IPS DF 19.7 (cell line): ENCODE measurements at regions not wholly inside any gene's neighbourhood (a gene's known extent, or its start where the extent isn't known, plus 50 kb on each side); places are given as distances from the start of the nearest gene placed in this dataset.
"Not testable (repeated sequence)": the region's sequence is repeated elsewhere in the genome, so short reads cannot be mapped to it uniquely, and the experiment has no call there.

ENCODE experiments used
- DNase-seq: peaks from one replicate; pipeline ENCODE4 v3.0.0-alpha.2; 2013; ENCODE audit warnings: low read depth, low spot score

DNA sequence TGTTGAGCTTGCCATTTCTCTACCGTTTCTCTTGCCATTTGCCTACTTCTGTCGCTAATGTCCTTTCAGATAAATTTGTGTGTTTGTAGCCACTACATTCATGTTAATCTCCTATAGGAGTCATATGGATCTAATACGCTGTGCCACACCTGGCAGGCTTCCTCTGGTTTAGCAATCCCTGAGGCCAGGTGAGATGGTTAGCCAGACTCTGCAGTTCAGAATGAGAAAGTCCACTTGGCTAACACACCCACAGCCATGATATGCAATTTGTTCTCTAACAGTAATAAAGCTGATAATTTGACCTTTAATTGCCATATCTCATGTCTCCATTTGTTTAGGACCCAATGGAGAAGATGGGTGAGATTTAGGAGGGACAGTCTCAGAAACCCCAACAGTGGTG is 1261.6 kb upstream of the TMEM132C start:
- DNase-seq: no peak

DNA sequence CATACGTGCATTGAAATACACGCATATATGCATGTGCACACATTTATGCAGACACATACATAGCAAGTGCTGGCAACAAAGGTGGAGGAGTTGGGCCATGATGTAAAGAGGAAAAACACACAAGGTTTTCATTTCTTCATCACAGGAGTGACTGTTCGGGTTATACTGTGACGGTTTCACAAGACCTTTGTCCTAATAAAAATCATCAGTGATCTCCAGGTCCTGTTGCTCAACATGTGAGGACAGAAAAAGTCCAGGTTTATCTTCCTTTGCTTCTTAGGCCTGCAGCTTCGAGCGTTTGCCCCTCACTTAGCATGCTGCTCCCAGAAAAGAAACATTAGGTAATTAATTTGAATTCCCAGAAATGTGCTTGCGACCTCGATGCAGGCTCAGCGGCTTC is 1260.0 kb upstream of the TMEM132C start:
- DNase-seq: no peak

DNA sequence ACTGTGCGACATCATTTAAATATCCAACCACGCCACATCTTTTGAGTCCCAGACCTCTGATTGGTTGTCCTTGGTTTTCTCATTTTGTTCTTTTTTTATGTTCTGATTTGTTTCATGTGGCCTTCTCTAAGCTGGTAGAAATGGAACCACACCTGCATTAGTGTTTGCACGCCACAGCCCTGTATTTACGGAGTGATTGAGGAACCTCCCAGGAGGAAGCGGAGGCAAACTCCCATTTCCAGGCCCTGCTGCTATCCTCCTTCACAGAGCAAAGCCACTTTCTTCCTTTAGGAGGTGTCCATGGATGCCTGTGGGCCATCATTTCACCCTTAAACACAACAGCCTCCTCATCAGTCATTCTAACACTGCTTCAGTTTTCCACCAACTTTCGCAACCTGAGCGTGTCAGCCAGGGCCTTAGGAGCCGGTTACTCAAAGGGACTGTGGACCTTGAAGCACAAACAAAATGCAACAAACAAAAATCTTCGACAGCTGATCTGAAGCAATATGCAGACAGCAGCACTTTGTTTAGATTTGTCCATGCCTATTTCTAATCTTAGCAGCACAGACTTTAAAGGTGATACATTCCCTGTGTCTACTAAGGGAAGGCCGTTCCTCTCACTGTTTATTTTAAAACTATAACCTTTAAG is 1258.1 kb upstream of the TMEM132C start:
- no peak for DNase-seq

DNA sequence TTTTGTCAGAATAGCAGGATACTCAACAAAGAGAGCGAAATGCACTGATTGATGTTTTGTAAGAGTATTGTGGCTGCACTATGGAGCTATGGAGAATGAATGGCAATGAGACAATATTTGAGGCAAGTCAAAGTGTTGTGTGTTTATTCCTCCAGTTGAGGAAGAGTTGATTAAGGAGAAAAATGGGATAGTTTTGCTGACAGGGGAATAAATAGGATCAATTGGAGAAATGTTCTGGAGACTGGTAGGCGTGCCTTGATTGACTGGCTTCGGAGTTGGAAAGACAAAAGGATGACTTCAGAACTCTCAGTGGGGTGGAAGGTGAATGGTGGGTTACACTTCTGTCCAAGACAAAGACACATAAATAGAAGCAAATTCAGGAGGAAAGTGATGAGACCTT is 1254.9 kb upstream of the TMEM132C start:
- DNase-seq: no peak

DNA sequence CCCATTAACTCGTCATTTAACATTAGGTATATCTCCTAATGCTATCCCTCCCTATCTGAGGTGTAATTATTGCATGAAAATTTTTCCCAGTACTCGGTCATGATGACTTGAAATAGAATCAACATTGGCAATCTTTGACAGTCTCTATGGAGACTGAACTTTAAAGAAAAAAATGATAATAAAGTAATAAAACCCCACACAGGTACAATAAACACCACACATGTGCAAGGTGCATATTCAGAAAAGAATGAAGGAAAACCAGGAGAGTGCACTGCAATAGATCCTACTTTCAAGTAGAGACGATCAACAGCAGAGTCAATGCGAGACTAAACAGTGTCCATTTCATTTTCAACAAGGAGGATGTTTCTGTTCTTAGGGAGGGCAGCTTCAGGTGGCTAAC is 1253.8 kb upstream of the TMEM132C start:
- DNase-seq: no peak

DNA sequence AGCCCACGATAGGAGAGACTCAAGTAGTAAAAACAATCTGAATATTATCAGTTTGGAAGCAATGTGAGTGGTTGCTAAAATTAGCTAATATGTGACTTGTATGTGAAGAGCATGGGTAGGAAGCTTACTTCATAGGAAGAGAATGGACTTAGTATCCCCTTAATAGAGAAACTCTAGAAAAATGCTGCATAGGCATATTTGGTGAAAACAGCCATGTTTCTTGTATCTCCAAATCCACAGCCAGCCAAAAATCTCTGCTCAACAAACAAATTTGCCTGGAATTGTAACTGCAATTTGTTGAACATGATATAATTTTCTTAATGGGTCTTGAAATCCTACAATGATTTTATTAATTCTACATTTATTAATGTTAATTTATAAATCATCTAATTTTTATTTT is 1252.9 kb upstream of the TMEM132C start:
- DNase-seq: no peak

DNA sequence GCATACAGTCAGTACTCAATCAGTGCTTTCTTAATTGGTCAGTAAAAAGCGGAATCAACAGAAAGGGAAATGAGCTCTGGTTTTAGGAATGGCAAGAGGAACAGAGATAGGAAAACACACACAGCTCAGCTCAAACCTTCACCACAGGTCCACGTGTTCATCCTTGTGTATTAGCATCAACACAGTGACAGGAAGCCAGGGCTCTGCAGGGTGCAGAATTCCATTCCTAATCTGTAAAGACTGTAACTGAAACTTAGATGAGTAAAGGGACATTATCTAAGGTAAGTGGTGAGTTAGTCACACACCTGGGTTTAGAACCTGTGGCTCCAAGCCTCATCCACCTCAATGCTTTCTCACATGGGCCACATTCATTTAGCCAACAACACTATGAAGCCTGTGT is 1242.2 kb upstream of the TMEM132C start:
- DNase-seq: peak; percentile 3

DNA sequence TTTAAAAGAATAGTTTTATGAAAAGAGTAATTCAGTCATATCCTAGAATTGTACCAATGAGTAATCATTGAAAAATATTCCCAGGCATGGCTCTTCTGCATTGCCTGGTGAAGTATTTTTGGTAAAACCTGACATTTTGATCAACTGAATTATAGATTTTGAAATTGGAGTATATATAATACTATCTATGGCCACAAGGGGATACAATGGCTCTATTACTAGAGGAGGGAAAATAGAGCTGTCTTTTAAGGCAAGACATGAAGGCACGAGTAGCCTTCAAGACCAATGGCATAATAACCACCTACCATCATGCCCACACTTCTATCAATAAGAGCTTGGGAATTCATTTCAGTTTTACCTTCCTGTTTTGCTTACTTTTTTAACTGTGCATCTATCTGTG is 1241.4 kb upstream of the TMEM132C start:
- no peak for DNase-seq

DNA sequence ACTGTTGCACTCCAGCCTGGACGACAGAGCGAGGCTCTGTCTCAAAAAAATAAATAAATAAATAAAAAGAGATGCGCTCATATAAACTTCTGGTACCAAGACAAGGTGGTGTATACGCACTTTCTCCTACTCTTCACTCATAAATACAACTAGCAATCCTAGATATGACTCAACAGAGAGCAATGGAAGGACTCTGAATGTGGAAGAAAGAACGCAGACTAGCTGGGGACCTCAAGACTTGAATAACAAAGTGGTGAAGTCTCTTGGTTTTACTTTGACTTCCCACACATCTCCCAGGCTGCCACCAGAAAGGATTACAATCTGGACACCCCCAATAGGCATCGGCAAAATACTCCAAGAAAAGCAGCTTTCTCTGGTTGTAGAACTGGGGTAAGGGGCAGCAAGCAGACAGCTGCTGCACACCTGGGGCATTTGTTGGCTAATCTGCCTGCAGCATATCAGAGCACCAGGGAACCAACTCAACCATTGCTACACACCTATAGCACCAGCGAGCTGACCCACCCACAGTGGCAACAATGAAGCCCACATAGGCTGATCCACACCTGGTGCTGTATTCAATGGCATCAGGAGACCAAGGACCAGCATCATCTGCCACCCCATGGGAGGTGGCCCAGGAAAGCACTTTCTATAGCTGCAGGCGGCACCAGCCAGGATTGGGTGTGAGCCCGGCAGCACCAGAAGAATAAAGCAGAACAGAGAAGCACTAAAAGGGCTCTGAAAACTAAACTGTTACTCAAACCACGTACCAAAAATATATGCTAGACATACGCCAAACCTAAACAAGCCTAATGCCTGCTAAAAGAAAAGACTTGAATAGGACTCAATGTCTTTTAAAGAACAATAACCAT is 1231.7 kb upstream of the TMEM132C start:
- no peak for DNase-seq

DNA sequence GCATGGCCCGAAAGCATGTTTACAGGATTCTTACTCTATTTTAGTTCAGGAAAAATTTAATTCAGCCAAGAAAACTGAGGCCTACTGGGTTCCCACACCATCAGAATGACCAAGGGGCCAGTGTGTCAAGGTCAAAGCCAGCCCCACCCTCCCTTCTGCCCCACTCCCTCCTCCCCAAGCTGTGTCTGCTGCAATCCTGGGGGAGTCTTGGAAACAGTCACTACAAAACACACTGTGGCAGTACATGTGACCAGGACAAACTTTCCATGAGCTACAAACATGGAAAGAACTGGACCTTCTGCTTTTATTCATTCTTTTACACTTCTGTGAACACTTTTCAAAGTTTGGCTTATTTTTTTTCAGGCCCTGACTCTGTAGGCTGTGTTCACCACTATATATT is 1228.8 kb upstream of the TMEM132C start:
- no peak for DNase-seq

DNA sequence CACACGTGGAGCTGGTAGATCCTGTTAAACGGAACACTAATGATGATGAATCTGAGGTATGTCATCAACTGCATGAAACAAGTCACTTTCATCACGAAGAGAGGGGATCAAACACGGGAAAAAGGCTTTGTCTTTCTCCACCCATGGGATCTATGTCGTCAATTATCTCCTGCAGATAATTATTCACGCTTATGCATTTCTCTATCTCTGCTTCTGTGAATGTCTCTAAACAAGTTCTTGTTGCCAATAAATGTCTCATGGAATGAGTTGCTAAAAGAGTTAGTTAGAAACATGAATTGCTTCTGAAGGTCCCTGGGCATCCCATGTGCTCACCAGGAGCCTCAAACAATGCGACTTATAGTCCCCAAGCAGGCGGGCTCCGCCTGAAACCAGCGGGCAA is 1228.2 kb upstream of the TMEM132C start:
- no peak for DNase-seq

DNA sequence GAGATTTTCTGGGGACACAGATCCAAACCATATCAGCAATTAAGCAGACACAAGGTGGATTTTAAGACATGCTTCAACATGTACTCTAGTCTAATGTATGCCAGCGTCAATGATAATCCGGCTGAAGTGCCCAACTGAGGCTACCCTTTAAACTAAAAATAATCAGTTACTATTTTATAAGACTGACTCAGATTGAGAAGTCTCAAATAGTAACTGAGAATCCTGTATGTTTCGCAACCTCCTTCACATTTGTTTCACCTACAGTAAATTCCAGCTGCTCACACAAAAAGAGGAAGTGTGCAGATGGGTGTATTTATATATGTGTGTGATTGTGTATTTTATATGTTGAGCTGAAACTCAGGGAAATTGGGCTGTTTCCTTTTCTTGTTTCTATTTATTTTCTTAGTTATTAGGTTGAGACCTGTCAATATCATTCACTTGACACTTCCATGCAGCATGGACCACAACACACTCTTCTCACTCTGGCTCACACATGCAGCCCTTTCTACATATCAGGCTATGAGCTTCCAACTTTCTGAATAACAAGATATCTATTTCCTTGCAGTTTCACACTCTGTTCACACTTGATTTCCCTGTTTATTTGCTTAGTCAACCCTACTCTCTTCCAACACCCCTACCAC is 1224.9 kb upstream of the TMEM132C start:
- no peak for DNase-seq

DNA sequence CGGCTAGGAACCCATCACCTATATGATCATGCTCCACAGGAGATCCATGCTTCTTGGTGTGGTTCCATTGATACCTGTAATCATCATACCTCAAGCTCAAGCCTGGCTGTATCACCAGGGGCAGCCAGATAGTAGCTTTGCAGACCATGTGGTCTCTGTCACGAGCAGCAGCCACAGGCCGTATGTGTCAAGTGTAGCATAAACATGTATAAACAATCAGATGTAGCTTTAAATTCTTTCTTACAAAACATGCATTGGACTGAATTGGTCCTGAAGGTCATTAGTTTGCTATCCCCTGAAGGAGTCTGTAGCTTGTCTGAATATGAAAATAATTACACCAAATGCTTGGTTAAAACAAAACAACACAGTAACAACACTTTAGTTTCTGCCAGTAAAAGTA is 1223.2 kb upstream of the TMEM132C start:
- DNase-seq: no peak

DNA sequence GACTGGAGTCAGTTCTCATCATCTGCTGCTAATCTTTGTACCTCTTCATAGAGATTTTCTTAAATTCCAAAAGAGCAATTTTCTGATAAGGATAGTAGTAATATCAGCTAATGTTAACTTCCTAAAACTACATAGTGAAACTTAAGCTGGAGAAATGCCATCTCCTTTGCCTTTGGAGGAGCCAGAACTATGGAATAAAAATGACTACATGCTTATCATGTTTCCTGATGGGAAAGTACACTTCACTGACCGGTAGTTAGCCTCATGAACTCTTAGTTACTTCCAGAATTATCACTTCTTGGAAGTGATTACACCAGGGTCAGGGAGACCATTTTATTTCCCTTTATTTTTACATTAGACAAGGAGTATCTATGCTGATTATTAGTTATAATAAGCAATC is 1222.1 kb upstream of the TMEM132C start:
- no peak for DNase-seq

DNA sequence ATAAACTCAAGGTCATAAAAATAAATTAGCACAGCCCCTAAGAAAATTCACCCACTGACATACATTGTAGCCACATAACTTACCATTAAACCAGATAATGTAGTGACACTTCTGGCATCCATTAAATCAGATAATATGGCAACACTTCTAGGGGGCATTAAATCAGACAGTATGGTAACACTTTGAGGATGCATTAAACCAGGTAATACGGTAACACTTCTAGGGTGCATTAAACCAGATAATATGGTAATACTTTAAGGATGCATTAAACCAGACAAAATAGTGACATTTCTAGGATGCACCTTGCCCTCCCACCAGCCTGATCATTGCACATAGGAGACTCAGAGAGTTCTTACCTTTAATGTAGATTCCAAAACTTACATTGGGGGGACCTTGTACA is 1220.5 kb upstream of the TMEM132C start:
- no peak for DNase-seq

DNA sequence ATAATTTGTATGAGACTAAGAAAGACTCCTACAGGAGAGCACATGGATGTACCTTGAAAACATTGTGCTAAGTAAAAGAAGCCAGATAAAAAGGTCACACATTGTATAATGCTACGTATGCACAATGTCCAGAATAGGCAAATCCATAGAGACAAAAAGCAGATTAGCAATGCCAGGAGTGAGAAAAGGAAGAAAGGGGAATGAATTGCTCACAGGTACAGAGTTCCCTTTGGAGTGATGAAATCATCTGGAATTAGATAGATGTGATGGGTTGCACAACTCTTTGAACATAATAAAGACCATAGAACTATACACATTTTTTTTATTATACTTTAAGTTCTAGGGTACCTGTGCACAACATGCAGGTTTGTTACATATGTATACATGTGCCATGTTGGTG is 1218.9 kb upstream of the TMEM132C start:
- DNase-seq: no peak

DNA sequence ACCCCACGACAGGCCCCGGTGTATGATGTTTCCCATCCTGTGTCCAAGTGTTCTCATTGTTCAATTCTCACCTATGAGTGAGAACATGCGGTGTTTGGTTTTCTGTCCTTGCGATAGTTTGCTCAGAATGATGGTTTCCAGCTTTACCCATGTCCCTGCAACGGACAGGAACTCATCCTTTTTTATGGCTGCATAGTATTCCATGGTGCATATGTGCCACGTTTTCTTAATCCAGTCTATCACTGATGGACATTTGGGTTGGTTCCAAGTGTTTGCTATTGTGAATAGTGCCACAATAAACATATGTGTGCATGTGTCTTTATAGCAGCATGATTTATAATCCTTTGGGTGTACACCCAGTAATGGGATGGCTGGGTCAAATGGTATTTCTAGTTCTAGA is 1218.4 kb upstream of the TMEM132C start:
- not testable (repeated sequence) for DNase-seq

DNA sequence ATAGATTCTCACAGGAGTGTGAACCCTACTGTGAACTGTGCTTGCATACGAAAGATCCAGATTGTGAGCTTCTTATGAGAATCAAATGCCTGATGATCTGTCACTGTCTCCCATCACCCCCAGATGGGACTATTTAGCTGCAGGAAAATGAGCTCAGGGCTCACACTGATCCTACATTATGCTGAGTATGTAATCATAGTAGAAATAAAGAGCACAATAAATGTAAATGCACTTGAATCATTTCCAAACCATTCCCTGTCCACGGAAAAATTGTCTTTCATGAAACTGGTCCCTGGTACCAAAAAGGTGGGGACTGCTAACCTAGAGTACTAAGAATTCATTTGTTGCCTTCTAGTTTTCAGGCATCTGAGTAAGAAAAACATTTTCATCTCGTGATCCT is 1215.8 kb upstream of the TMEM132C start:
- DNase-seq: no peak

DNA sequence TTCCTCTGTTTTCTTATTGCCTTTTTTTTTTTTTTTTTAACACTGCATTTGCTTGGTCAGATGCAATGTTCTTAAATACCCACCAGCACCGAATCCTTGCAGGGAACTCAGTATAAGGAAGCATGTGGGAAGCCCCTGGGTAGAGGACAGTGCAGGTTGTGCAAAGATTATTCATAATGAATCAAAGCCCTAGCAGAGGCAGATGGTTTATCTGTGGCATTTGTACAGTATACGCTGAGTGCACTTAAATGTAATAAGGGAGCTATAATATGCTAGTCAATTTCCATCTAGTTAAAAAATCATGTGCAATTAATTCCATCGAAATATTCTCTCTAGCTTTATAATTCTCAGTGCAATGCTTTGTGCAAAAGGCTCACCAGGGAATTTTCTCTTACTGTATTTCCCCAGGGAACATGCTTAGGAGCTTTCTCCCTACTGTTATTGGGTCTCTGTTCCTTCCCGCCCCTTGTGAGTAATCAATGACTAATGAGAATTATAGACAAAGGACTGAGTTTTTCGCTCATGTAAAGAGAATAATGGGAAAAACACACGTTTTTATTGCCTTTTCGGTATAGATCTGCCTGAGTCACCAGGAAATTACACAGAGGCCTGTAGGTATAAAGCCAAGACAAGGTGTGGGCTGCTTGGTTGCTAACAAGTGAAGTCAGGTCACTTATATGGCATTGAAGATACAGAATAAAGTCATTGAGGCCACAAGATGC is 1214.3 kb upstream of the TMEM132C start:
- no peak for DNase-seq

DNA sequence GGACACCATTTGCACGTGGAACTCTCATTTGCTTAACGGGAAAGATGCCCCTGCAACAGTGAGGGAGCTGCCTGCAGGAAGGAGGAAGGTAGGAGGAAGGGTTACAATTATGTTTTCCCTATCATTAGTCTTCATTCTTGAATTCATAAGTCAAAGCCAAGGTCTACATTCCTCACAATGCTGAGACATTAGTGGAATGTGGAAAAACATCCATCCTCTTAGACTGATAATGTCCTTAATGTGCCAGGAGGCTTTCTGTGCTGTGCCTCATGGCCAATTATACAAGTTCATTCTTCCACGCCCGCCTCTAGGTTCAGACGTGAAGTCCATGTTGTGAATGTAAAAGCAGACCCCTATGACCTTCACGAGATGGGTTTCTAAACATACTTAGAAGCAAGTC is 1212.4 kb upstream of the TMEM132C start:
- no peak for DNase-seq

DNA sequence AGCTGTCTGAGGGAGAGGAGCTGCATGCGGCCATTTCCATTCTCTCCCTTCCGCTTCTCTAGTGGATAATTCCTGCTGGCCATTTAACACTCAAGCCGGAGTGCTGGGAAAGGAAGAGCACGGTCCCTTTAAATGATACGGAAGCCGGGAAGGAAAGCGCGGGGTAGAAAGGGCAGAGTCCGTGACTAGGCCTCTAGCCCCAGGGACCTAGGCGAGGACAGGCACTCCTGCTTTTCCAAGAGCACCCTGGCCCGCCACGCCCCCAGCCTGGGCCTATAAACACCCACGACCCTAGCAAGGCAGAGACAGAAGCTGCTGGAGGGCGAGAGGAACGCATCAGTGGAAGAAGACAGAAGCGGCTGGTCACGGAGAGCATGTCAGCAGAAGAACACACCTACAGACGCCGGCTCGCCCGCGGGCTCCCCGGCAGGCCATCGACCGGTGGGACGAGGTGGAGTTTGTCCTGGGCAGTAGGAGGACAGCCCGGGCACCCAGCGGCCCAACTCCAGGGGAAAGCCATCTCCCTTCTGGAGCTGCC is 1206.6 kb upstream of the TMEM132C start:
- DNase-seq: no peak

DNA sequence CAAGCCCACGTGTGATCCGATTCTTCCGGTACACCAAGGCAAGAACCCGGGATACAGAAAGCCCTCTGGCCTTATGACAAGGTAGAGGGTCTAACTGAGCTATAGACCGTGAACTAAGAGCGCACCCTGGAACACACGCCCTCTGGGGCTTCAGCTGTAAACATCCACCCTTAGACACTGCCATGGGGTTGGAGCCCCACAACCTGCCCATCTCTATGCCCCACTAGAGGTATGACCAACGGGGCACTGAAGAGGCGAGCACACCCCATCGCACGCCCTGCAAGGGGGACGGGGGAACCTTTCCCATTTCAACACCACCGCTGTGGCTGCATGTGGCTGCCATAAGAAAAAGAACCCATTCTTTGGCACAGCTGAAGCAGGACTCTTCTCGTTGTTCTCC is 1206.0 kb upstream of the TMEM132C start:
- no peak for DNase-seq
